Fibroblast of pulmonary artery (primary cell): ENCODE measurements at regions not wholly inside any gene's neighbourhood (a gene's known extent, or its start where the extent isn't known, plus 50 kb on each side); places are given as distances from the start of the nearest gene placed in this dataset.
"Not testable (repeated sequence)": the region's sequence is repeated elsewhere in the genome, so short reads cannot be mapped to it uniquely, and the experiment has no call there.

ENCODE experiments used
- DNase-seq: peaks from one replicate; pipeline ENCODE4 v3.0.0-alpha.2; 2010; ENCODE audit warnings: low read depth
- H3K4me3 ChIP-seq: replicated peaks from 2 replicates; pipeline ENCODE4 v1.5.1; 2011; ENCODE audit warnings: low read depth, mild to moderate bottlenecking, control low read depth, low read length, moderate library complexity

DNA sequence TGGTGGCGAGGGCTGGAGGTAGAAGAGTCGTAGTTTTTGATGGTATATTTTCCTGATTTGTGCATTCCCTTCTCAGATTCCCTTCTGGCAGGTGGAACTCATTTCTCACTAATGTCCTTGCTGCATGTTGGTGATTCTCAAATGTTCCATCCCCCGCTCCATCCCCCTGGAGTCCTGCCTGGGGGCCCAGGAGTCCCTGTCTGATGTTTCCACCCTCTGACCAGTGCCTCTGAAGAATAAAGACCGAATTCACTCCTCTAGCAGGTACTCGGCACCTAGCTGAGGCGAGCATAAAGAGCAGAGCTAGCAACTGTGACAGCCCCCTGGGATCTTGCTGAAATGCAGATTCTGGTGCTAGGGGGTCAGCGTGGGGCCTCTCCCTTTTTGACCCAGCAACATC is 301.8 kb downstream of the BCL2L11 start:
- not testable (repeated sequence) for DNase-seq, H3K4me3 ChIP-seq

DNA sequence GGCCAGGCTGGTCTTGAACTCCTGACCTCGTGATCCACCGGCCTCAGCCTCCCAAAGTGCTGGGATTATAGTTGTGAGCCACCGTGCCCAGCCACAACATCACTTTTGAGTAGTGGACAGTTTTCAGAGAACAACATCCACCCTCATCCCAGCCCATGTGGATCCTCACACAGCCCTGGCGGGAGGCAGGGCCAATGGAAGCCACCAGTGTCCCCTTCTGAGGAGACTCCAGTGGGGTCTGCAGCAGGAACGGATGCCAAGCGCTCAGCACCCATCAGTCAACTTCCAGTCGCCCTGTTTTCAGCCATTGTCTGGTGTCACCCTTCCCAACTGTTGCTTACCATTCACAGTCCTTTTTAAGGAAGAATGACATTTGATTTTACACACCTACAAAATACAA is 302.5 kb downstream of the BCL2L11 start:
- DNase-seq, H3K4me3 ChIP-seq: not testable (repeated sequence)

DNA sequence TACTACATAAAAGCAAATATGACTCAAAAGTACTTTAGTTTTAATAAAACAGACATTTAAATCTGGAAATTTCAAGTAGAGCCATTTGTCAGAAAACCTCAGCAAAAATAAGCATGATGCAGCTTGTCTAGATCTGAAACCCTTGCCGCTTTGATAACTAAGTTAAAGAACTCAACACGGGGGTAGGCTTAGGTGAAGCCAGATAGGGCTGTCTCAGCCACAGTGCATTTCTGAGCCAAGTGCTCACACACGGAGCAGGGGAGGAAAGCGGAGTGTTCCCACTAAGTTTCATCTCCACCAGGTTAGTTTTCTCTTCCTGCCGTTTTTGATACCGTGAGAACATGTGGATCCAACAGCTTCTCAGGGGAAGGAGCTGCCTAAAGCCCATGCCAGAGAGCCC is 303.5 kb downstream of the BCL2L11 start:
- not testable (repeated sequence) for DNase-seq, H3K4me3 ChIP-seq

DNA sequence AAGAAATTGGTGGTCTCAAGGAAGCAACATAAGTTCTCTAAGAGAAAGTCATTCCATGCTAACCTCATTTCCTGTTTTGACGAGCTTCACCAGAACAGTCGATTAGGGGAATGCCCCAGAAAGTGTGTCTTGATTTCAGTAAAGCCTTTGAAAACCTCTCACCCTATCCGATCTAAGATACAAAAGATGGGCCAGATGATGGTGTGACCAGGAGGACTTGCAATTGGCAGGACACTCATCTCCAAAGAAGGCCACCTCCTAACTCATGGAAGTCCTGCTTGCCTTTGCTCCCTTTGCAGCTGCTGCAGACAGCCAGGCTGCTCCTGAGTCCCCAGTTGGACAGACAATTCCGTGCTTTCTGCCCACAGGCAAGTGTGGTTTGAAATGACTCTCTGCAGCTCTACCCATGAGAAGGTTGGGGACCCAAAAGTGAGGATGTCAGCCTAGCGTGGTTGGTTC is 304.2 kb downstream of the BCL2L11 start:
- DNase-seq = not testable (repeated sequence)

DNA sequence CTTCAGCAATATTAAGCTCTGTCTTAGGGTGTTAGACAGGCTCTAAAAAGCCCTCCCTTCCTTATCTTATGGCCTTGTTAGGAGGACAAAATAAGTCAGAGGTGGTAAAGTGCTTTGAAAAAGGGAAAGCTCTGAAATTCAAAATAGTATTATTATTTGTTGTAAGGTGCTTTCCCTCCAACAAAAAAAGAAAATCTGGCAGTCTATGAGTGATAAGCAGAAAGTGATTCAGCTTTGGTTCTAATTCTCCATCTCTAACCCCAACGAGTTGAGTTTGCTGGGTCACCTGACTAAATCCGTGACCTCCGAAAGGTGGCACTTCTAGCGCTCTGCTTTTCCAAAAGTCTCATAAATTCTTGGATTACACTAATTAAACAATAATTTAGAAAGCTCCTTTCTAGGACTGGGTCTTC is 305.1 kb downstream of the BCL2L11 start:
- not testable (repeated sequence) for DNase-seq

More for the DNA sequence above, 304.2 kb downstream of the BCL2L11 start:
- H3K4me3 ChIP-seq = not testable (repeated sequence)

DNA sequence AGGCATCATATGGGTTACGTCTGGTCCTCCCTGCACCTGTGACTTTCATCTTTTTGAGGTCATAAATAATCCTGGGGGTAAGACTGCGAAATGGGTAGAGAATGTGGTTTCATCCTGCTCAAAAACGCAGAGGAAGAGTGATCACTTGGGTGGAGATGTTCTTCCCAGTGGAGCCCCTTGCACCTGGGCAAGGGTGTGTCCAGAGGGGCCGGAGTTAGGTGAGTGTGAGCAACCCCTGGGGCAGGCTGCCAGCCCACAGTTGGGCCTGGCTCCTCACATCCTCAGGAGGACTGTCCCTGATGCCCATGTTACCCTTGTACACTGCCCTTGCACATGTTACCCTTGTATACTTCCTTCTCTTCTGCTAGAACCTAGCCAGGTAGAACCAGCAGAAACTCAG is 306.6 kb downstream of the BCL2L11 start:
- DNase-seq, H3K4me3 ChIP-seq: not testable (repeated sequence)

More for the DNA sequence above, 305.1 kb downstream of the BCL2L11 start:
- not testable (repeated sequence) for H3K4me3 ChIP-seq

DNA sequence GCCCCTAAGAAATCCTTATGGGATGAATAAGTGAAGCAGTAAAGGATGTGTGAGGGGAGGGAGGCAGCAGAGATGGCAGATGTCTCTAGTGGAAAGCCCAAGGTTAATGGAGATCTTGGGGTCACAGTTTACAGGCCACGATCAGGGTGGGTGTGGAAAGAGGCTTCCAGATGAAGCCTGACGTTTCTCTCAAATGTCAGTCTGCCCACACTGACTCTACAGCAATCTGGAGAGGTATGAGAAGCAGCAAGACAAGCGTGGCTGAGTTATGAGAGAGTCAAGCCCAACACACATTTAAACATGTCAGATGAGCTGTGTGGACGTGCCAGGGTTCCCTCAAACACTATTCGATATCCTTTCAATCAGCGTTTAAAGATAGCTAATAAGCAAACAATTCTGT is 308.2 kb downstream of the BCL2L11 start:
- DNase-seq, H3K4me3 ChIP-seq: not testable (repeated sequence)

DNA sequence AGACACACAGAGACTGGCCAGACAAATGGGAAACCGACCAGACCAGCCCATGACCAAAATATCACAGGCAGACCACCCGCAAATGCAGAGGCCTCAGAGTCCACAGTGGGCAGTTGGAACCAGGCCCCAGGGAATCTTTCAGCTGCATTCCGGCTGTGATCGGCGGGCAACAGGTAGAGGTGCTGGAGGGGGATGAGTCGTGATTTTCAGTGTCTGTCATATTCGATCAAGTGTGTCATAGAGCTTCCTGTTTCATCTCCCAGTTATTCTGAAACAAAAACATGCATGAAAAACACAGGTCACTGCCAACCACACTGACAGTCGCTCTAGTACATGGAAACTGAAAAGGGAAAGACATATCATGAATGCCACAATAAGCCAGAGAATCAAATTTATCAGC is 308.6 kb downstream of the BCL2L11 start:
- not testable (repeated sequence) for H3K4me3 ChIP-seq, DNase-seq

DNA sequence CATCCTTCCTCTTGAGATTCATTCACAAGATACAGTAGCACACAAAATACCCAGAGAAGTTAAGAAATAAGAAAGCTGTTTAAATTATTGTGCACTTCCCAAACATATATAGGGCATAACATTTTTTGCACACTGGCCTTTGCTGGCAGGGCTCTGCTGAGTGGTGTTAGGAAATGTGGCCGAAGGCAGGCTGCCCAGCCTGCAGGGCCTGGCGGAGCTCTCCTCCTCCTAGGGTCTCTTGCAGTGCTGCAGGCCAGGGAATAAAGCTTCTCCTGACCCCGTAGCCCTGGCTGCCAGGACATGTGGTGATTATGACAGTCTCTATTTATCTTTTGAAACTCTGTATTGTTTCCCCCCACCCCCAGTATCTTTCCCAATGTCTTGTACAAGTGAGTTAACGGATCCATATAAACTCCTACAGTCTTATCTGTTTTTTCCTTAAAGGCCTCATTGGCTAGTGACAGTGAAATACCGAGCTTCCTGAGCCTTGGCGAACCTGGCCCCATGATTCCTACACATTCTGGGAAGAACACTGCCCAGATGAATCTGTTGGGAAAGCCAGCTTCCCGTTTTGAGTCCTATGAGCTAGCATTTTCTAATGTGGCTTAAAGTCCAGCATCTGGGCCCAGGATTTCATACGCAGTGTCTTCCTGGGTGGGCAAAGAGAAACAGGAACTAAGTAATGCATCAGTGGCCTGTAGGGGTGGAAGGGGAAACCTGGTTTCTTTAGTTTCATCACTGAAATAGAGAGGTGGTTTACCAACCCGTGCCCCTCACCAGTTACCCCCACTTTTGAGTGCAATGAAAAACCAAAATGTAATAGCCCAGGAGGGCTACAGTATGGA is 310.3 kb downstream of the BCL2L11 start:
- not testable (repeated sequence) for DNase-seq

DNA sequence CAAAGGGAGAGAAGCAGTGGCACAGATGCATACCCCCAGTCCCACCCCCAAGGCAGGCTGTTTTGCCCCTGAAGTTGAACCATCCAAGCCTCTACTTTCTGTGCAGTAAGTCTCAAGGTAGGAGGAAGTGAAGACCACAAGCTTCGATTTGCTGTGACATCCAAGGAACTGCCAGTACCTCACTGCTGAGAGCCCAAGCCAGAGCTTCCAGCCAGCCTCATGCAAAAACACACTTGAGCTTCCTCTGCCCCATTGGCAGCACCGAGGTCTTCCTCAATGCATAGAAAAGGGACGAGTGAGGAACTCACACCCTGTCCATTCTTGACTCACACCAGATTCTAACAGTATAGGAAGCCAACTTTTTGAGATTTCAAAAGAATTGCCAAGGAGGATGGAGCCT is 311.7 kb downstream of the BCL2L11 start:
- DNase-seq, H3K4me3 ChIP-seq: not testable (repeated sequence)

More for the DNA sequence above, 310.3 kb downstream of the BCL2L11 start:
- not testable (repeated sequence) for H3K4me3 ChIP-seq

DNA sequence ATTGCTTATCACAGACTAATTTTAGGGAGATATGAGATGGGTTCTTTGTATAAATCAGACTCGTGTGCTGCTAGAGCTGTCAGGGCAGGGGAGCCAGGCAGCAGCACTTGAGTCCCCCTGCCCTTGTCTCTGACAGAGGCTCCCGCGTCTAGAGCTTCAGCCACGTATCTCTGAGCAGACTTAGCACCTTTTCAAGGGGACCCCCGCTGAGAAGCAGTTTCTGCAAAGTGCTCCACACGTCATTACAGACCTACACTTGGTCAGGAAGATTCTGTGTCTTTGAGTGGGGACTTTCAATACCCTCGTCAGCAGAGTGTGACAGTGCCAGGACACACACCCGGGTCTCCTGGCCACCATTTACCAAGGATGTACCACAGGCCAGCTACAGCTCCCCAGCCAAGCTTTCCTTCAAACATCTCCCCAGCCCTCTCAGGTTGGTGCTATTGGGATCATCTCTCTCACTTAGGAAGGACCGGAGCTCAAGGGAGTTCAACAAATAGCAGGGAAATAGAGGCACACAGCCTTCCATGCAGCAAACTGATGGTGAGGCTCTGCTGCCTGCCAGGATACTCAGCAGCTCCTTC is 312.3 kb downstream of the BCL2L11 start:
- H3K4me3 ChIP-seq, DNase-seq: not testable (repeated sequence)

DNA sequence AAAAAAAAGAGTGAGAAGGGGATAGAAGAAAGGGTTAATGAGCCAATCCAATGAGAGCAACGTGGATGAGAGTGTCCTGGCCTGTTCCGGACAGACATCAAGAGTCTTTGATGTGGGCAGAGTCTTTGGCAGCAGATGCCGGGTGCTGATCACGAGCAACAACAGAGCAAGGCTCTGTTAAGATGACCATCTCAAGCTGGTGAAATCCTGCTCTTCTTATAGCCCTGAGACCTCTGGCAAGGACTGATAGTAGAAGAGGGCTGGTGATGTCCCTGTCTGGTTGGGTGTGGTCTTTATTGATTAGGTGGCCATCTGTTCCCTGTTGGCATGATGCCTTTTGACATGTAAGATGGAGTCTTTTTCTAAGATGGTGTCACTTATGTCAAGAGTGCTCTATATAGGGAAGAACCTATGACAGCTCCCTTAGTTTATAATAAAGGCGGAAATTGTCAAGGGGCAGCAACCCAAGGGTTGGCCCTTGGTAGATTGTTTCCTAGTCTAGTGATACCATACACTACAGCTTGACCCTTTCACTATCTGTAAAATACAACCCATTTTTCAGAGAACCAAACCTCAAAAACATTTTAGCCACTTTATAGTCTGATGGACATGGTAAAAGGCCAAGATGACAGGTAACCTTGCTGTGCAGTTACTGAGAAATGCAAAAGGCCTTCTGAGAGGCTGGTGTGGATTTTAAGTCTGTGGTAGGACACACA is 313.3 kb downstream of the BCL2L11 start:
- not testable (repeated sequence) for DNase-seq, H3K4me3 ChIP-seq

DNA sequence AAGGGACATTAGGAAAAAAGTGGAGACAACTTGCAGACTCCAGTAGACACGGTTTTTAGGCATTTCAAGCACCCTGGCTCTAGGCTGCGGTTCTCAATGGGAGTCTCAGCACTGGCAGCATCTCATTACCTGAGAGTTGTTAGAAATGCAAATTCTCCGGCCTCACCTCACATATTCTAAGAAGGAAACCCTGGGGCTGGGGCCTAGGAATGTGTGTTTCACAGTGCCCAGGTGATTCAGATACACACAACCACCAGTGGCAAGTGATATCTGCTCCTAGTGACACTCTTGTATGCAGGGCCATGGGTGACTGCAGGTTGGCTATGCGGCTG is 313.9 kb downstream of the BCL2L11 start:
- H3K4me3 ChIP-seq, DNase-seq: not testable (repeated sequence)

DNA sequence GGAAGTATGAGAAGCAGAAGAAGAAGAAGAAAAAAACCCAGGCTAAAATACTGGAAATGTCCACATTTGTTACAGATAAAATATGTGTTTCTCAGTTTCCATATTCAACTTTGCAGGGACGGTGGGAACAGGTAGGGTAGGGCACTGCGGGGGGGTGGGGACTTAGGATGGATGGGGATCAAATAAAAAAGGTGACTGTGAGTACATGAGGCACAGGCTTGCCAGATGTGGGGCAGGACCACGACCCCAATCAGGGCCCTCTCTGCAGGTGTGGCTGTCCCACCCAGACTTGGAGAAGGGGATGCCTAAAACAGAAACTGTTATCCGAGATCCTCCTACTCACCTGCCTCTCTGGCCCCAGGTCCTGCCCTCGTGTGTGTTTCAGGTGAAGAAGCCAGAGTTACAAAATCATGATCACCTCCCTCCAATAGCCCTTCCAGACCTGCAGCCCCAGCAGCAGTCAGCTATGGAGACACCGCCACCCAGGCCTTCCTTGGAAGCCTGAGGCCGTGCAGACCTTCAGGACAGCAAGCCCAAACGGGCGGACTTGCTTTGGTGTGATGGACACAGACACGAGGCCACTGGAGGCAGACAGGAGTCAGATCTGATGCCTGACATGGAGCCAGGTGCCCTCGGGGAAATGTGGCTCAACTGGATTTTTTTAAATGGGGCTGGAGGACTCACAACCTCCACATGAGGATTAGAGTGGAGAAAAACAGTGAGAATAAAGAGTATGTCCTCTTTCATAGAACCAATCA is 315.0 kb downstream of the BCL2L11 start:
- DNase-seq, H3K4me3 ChIP-seq: not testable (repeated sequence)

DNA sequence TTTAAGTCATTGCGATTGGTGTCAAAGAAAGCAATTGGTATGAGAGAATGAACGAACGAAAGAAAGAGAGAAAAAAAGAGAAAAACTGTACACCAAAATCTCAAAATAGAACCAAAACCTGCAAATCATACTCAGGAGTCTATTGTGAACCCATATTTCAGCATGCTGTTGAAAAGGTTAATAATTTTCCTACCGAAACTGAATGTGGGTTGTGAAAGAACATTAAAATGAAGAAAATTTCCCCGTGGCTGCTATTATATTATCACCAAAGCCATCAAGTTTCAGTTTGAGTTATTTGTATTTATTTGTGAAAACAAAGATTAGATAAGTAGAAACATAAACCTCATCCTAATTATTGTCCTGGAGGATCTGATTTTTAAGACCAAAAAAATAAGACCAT is 315.7 kb downstream of the BCL2L11 start:
- DNase-seq, H3K4me3 ChIP-seq: not testable (repeated sequence)

DNA sequence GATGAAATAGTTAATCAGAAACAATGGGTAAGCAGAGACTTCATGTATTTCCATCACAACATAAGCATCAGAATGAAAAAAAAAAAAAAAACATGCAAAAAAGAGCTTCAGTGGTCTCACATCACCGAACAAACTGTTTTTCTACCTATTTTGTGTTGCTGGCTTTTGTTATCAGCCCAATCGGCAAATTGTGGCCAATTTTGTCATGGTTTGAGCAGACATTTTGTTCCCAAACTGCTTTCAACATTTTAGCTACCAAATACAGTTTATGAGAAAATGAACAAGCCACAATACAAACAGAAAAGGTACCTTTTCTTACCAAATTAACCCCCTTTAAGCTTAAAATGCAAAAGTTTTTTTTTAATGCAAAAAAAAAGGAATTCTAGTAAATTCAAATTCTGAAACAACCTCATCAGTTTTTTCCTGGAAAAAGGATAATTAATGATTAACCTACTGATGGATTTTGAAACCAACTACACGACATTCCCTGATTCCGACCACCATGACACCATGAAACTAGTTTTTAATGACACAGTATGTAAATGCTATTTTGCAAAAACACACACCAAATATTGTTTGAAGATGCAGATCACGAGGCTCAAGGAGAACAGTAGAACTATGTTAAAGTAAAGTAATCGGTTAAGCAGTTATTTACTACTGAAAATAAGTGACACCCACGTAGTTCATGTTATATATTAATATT is 316.7 kb downstream of the BCL2L11 start:
- not testable (repeated sequence) for DNase-seq, H3K4me3 ChIP-seq

DNA sequence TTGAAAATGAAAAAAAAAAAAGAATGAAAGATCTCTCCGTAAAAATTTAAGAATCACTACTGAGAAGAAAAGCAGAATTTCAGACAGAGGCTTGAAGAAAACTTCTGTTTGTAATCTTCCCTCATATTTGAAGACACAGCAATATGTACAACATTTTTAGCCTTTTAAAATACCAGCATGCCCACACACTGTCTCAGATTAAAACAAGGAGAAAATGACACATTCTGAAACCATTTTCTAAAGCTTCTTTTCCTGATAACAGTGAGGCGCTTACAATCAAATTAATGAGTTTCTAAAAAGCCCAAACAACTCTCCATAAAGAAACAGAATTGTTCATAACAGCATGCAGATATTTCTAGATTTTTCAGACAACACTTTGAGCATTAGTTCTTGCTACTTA is 317.4 kb downstream of the BCL2L11 start:
- DNase-seq, H3K4me3 ChIP-seq: not testable (repeated sequence)

DNA sequence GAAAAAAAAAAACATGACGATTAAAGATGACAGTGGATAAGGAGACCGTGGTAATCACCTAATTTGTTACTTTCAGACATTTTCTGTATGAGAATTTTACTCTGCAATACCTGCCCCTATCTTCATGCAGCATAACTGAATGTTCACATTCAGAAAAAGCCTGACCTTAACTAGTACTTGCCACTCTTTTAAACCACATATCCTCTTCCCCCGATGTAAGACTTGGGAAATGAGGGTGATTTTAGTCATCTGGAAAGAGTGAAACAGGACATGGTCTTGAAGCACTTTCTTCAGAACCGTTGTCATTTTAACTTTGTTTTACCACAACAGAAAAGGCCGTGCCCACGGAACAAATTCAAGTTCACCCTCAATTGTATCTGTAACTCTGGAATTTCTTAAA is 318.5 kb downstream of the BCL2L11 start:
- H3K4me3 ChIP-seq, DNase-seq: not testable (repeated sequence)
